Spleen (tissue), 7 donors: ENCODE measurements at regions not wholly inside any gene's neighbourhood (a gene's known extent, or its start where the extent isn't known, plus 50 kb on each side); places are given as distances from the start of the nearest gene placed in this dataset.

Experiments
- CTCF ChIP-seq, 11 experiments: fragments of 200-600 bp in 7 of 11; fragments of 450-650 bp in 4 of 11; sonication (generic) in 4 of 11; IDR thresholded peaks in 8 of 11; conservative IDR thresholded peaks in 3 of 11; 1 replicate in 7 of 11; 2 replicates in 4 of 11; pipeline versions ENCODE4 v1.4.0 to v1.8.0; 2016 to 2021; ENCODE audit warnings: antibody characterized with exemption in 11 of 11, inconsistent platforms in 4 of 11, mild to moderate bottlenecking in 1 of 11
- POLR2A ChIP-seq, 3 donors: fragments of 450-650 bp; IDR thresholded peaks; one replicate each; pipeline ENCODE4 v1.5.1; 2017; ENCODE audit warnings: antibody characterized with exemption in 3 of 3, mild to moderate bottlenecking in 1 of 3
- POLR2AphosphoS5 ChIP-seq, 3 donors: sonication (generic); formaldehyde crosslinking; IDR thresholded peaks; one replicate each; pipeline ENCODE4 v1.5.1; 2017; ENCODE audit warnings: antibody characterized with exemption in 3 of 3
- donor health status: DM: no; HTN: no; CAD: no; lungs with moderate emphysema.
- donor health status: DM: no; HTN: no; CAD: no.
- donor health status: DM: no; HTN: no; CAD: no.

- TF ChIP-seq CTCF (IDR thresholded peaks at IDR 0.05 in 8 of 11, conservative IDR thresholded peaks at IDR 0.05 in 3 of 11) (no peak), POLR2AphosphoS5 (IDR thresholded peaks at IDR 0.05) (no peak), POLR2A (IDR thresholded peaks at IDR 0.05) (no peak)
These were observed 646.2 kb upstream of the FOXG1 start for GRCh38 chr14:28120391-28120790.
